OCI-LY1 (cell line): ENCODE measurements at regions not wholly inside any gene's neighbourhood (a gene's known extent, or its start where the extent isn't known, plus 50 kb on each side); places are given as distances from the start of the nearest gene placed in this dataset.

Source experiments
- H2AFZ ChIP-seq: fragments of 200-600 bp; sonication (generic), shearing (Covaris generic); 2 replicates; pipeline ENCODE4 v1.6.0; 2014; ENCODE audit warnings: antibody characterized with exemption, mild to moderate bottlenecking, low read length
- H3F3A ChIP-seq: fragments of 200-600 bp; sonication (generic), shearing (Covaris generic); 2 replicates; pipeline ENCODE4 v1.6.0; 2014; ENCODE audit warnings: mild to moderate bottlenecking, antibody characterized with exemption, low read length, moderate library complexity; ENCODE audit not compliant: insufficient read depth
- H3K27ac ChIP-seq: fragments of 200-600 bp; sonication (generic); 2 replicates; pipeline ENCODE4 v1.5.1; 2014; ENCODE audit warnings: low read length, mixed run types, mild to moderate bottlenecking, low read depth; ENCODE audit not compliant: poor library complexity, severe bottlenecking
- H3K27me3 ChIP-seq: fragments of 200-600 bp; sonication (generic); 2 replicates; pipeline ENCODE4 v1.6.0; 2014; ENCODE audit warnings: antibody characterized with exemption, mild to moderate bottlenecking, low read length, moderate library complexity; ENCODE audit not compliant: insufficient read depth
- H3K36me3 ChIP-seq: fragments of 200-600 bp; sonication (generic); 2 replicates; pipeline ENCODE4 v1.6.1; 2014; ENCODE audit warnings: mild to moderate bottlenecking, antibody characterized with exemption, low read length, moderate library complexity, mixed read lengths; ENCODE audit not compliant: insufficient read depth
- H3K4me1 ChIP-seq: fragments of 200-600 bp; sonication (generic); 2 replicates; pipeline ENCODE4 v1.5.1; 2014; ENCODE audit warnings: mild to moderate bottlenecking, low read length, moderate library complexity; ENCODE audit not compliant: insufficient read depth, severe bottlenecking
- H3K4me2 ChIP-seq: fragments of 200-600 bp; sonication (generic), shearing (Covaris generic); 2 replicates; pipeline ENCODE4 v1.6.1; 2014; ENCODE audit warnings: low read length
- H3K4me3 ChIP-seq: fragments of 200-600 bp; sonication (generic); 2 replicates; pipeline ENCODE4 v1.5.1; 2014; ENCODE audit warnings: low read length, low read depth, mild to moderate bottlenecking, mixed read lengths; ENCODE audit not compliant: poor library complexity, severe bottlenecking
- H3K79me2 ChIP-seq: fragments of 200-600 bp; shearing (Covaris generic); 2 replicates; pipeline ENCODE4 v1.6.1; 2016; ENCODE audit warnings: mixed run types, low read length, mixed read lengths; ENCODE audit not compliant: insufficient read depth
- H3K9ac ChIP-seq: fragments of 200-600 bp; sonication (generic), shearing (Covaris generic); 2 replicates; pipeline ENCODE4 v1.6.1; 2014; ENCODE audit warnings: mild to moderate bottlenecking, low read length, mixed read lengths
- H3K9me2 ChIP-seq: fragments of 200-600 bp; sonication (generic), shearing (Covaris generic); 2 replicates; pipeline ENCODE4 v1.6.1; 2014; ENCODE audit warnings: low read depth, mild to moderate bottlenecking, low read length, mixed read lengths
- H3K9me3 ChIP-seq: fragments of 200-600 bp; shearing (Covaris generic); 2 replicates; pipeline ENCODE4 v1.6.1; 2014; ENCODE audit warnings: low read length, mixed read lengths
- H4K20me1 ChIP-seq: fragments of 200-600 bp; sonication (generic), shearing (Covaris generic); 2 replicates; pipeline ENCODE4 v1.6.0; 2016; ENCODE audit warnings: mild to moderate bottlenecking, low read length; ENCODE audit not compliant: insufficient read depth
- EZH2 ChIP-seq: fragments of 200-600 bp; sonication (generic), shearing (Covaris generic); IDR thresholded peaks from 2 replicates; pipeline ENCODE4 v1.8.0; 2017; ENCODE audit warnings: borderline replicate concordance, mixed run types, mild to moderate bottlenecking, antibody characterized with exemption, low read length, moderate library complexity, mixed read lengths
- TF ChIP-seq, protein P1 (sequence below): fragments of 200-600 bp; sonication (generic), shearing (Covaris generic); IDR thresholded peaks from 2 replicates; pipeline ENCODE4 v1.5.1; 2017; ENCODE audit warnings: mild to moderate bottlenecking, antibody characterized with exemption, low read length, moderate library complexity, mixed read lengths

DNA sequence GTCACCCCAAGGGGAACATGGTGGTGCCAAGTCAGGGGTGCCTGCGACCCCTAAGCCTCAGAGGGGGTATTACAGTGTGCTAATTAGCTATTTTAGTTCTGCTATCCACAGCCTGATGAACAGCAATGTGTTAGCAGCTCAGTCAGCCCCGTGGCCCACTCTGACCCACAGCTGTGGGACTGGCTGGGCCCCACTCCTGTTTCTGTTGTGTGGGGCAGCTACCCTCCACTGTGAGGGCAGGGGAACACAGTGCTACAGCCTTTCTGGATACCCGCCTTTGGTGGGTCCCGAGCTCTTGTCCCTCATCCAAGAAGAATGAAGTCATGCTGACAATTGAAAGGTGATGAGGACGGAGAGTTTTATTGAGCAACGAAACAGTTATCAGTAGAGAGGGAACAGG, 152.5 kb upstream of the GGTLC1 start:
- H3K27me3 ChIP-seq, result no peaks in the 10 kb centered on the region
- H3K4me2 ChIP-seq, result no peak overlapping the region
- 0 out of 2 replicates have a peak, but pooled peaks cover 4% of the 10 kb centered on the region for H3K9me3 ChIP-seq
- no peaks in the 10 kb centered on the region for H3K79me2 ChIP-seq
- no peaks in the 10 kb centered on the region for H3K4me1 ChIP-seq
- H2AFZ ChIP-seq, result no peak overlapping the region
- H3F3A ChIP-seq, result no peaks in the 10 kb centered on the region
- H3K36me3 ChIP-seq, result no peaks in the 10 kb centered on the region
- H3K9ac ChIP-seq, result no peak overlapping the region
- TF ChIP-seq, protein P1, sequence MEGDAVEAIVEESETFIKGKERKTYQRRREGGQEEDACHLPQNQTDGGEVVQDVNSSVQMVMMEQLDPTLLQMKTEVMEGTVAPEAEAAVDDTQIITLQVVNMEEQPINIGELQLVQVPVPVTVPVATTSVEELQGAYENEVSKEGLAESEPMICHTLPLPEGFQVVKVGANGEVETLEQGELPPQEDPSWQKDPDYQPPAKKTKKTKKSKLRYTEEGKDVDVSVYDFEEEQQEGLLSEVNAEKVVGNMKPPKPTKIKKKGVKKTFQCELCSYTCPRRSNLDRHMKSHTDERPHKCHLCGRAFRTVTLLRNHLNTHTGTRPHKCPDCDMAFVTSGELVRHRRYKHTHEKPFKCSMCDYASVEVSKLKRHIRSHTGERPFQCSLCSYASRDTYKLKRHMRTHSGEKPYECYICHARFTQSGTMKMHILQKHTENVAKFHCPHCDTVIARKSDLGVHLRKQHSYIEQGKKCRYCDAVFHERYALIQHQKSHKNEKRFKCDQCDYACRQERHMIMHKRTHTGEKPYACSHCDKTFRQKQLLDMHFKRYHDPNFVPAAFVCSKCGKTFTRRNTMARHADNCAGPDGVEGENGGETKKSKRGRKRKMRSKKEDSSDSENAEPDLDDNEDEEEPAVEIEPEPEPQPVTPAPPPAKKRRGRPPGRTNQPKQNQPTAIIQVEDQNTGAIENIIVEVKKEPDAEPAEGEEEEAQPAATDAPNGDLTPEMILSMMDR, result no peak
- no peak for TF ChIP-seq EZH2
- no peak overlapping the region for H3K27ac ChIP-seq
- H3K9me2 ChIP-seq, result no peaks in the 10 kb centered on the region
- no peaks in the 10 kb centered on the region for H4K20me1 ChIP-seq
- no peak overlapping the region for H3K4me3 ChIP-seq

- Histone ChIP-seq H3K79me2 (no peaks in the 10 kb centered on the region), H3F3A (no peaks in the 10 kb centered on the region), H3K27ac (no peak overlapping the region), H3K27me3 (no peaks in the 10 kb centered on the region), H3K36me3 (no peaks in the 10 kb centered on the region), H3K9me2 (no peaks in the 10 kb centered on the region), H3K9me3 (0 out of 2 replicates have a peak, but pooled peaks cover 4% of the 10 kb centered on the region), H3K4me2 (no peak overlapping the region), H3K4me1 (no peaks in the 10 kb centered on the region), H4K20me1 (no peaks in the 10 kb centered on the region), H3K9ac (no peak overlapping the region), H3K4me3 (no peak overlapping the region), H2AFZ (no peak overlapping the region)
- TF ChIP-seq EZH2, result no peak
- TF ChIP-seq, protein P1, result no peak
Observed at GRCh38 chr20:24139846-24140245, 151.3 kb upstream of the GGTLC1 start.

DNA sequence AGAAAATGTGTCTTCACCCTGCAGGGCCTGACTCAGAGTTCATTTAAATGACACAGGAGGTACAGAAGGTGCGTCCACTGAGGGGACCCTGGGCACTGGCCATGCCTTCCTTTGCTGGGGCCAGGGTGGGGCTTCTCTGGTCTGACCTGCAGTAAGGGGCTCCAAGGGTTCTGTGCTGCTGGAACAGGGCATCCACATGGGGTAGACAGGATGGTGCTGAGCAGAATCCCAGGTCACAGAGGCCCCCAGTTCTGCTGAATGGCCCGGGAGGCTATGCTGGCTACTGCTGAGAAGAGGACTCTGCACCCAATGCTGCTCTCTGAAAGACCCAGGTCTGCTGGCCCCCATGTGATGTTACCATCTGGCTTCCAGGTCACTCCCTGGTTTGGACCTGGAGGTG, 150.4 kb upstream of the GGTLC1 start:
- H3K27me3 ChIP-seq, result no peaks in the 10 kb centered on the region
- no peak overlapping the region for H3K9ac ChIP-seq
- H3K36me3 ChIP-seq, result no peaks in the 10 kb centered on the region
- H3K4me3 ChIP-seq, result no peak overlapping the region
- TF ChIP-seq, protein P1, result no peak
- no peak for TF ChIP-seq EZH2
- no peak overlapping the region for H3K27ac ChIP-seq
- no peak overlapping the region for H3K4me2 ChIP-seq
- H3K9me3 ChIP-seq, result 0 out of 2 replicates have a peak, but pooled peaks cover 4% of the 10 kb centered on the region
- no peak overlapping the region for H2AFZ ChIP-seq
- H3K79me2 ChIP-seq, result no peaks in the 10 kb centered on the region
- H3K4me1 ChIP-seq, result no peaks in the 10 kb centered on the region
- H4K20me1 ChIP-seq, result no peaks in the 10 kb centered on the region
- H3F3A ChIP-seq, result no peaks in the 10 kb centered on the region
- no peaks in the 10 kb centered on the region for H3K9me2 ChIP-seq
